HEK293T (cell line): ENCODE measurements at regions not wholly inside any gene's neighbourhood (a gene's known extent, or its start where the extent isn't known, plus 50 kb on each side); places are given as distances from the start of the nearest gene placed in this dataset.
"Not testable (repeated sequence)": the region's sequence is repeated elsewhere in the genome, so short reads cannot be mapped to it uniquely, and the experiment has no call there.

Source experiments
- CTCF ChIA-PET: fragments of 350-600 bp; formaldehyde crosslinking; extraction: SDS; loops from one replicate; lab custom pipeline; 2021; ENCODE audit warnings: antibody characterized with exemption, inconsistent platforms; lab: Yijun Ruan, JAX
- POLR2A ChIA-PET: fragments of 350-600 bp; formaldehyde crosslinking; extraction: SDS; loops from one replicate; lab custom pipeline; 2020; ENCODE audit warnings: antibody characterized with exemption, inconsistent platforms; lab: Yijun Ruan, JAX
- DNase-seq: peaks from one replicate; pipeline ENCODE4 v3.0.0; 2012; ENCODE audit warnings: mixed read lengths; ENCODE audit errors: extremely low spot score
- ARNT ChIP-seq: fragments of 450-650 bp; IDR thresholded peaks from 2 replicates; pipeline ENCODE4 v1.6.1; 2017; ENCODE audit warnings: mild to moderate bottlenecking
- BHLHE40 ChIP-seq: fragments of 450-650 bp; IDR thresholded peaks from 2 replicates; pipeline ENCODE4 v1.6.1; 2016; ENCODE audit warnings: mild to moderate bottlenecking, moderate library complexity, borderline replicate concordance
- CTBP1 ChIP-seq: fragments of 450-650 bp; IDR thresholded peaks from 2 replicates; pipeline ENCODE4 v1.6.1; 2016; ENCODE audit warnings: borderline replicate concordance
- ELF4 ChIP-seq: fragments of 450-650 bp; IDR thresholded peaks from 2 replicates; pipeline ENCODE4 v1.6.1; 2017; ENCODE audit warnings: antibody characterized with exemption
- FOXA1 ChIP-seq: fragments of 450-650 bp; IDR thresholded peaks from 2 replicates; pipeline ENCODE4 v1.6.1; 2016; ENCODE audit warnings: mild to moderate bottlenecking
- FOXK2 ChIP-seq: fragments of 450-650 bp; IDR thresholded peaks from 2 replicates; pipeline ENCODE4 v1.6.1; 2016; ENCODE audit warnings: mild to moderate bottlenecking
- FOXM1 ChIP-seq: fragments of 450-650 bp; IDR thresholded peaks from 2 replicates; pipeline ENCODE4 v1.6.1; 2017; ENCODE audit warnings: mild to moderate bottlenecking, borderline replicate concordance
- HDGF ChIP-seq: fragments of 450-650 bp; IDR thresholded peaks from 2 replicates; pipeline ENCODE4 v1.6.1; 2017; ENCODE audit warnings: antibody characterized with exemption, borderline replicate concordance
- L3MBTL2 ChIP-seq: fragments of 450-650 bp; conservative IDR thresholded peaks from 2 replicates; pipeline ENCODE4 v1.6.1; 2016; ENCODE audit warnings: mild to moderate bottlenecking
- LEF1 ChIP-seq: fragments of 450-650 bp; IDR thresholded peaks from 2 replicates; pipeline ENCODE4 v1.6.1; 2017; ENCODE audit warnings: mild to moderate bottlenecking, borderline replicate concordance
- NFRKB ChIP-seq: fragments of 450-650 bp; IDR thresholded peaks from 2 replicates; pipeline ENCODE4 v1.6.1; 2016; ENCODE audit warnings: mild to moderate bottlenecking, moderate library complexity
- PKNOX1 ChIP-seq: fragments of 450-650 bp; IDR thresholded peaks from 2 replicates; pipeline ENCODE4 v1.6.1; 2016
- SP1 ChIP-seq: fragments of 450-650 bp; IDR thresholded peaks from 2 replicates; pipeline ENCODE4 v1.6.1; 2017
- SUZ12 ChIP-seq: fragments of 450-650 bp; IDR thresholded peaks from 2 replicates; pipeline ENCODE4 v1.6.1; 2016; ENCODE audit warnings: mild to moderate bottlenecking
- TARDBP ChIP-seq: fragments of 450-650 bp; IDR thresholded peaks from 2 replicates; pipeline ENCODE4 v1.6.1; 2016
- ZNF384 ChIP-seq: fragments of 450-650 bp; IDR thresholded peaks from 2 replicates; pipeline ENCODE4 v1.6.1; 2016

GRCh38 chr7:153188630-153189029 is 429.1 kb downstream of the ACTR3B start:
- ChIA-PET POLR2A (no interaction called here), CTCF (interaction anchor here (0.7 kb wide), 1 partner anchor 17 kb away, joined by 5 read pairs; no protein-coding TSS in a partner anchor)
- no peak for TF ChIP-seq FOXA1
- TF ChIP-seq ARNT, result no peak
- TF ChIP-seq PKNOX1, result no peak
- TF ChIP-seq HDGF, result no peak
- TF ChIP-seq BHLHE40, result no peak
- TF ChIP-seq FOXM1, result no peak
- no peak for TF ChIP-seq LEF1
- TF ChIP-seq ELF4, result no peak
- no peak for TF ChIP-seq TARDBP
- TF ChIP-seq NFRKB, result no peak
- TF ChIP-seq L3MBTL2, result no peak
- TF ChIP-seq SUZ12, result no peak
- no peak for TF ChIP-seq CTBP1
- DNase-seq, result no peak

GRCh38 chr7:153190452-153190851 is 430.9 kb downstream of the ACTR3B start:
- POLR2A ChIA-PET, result no interaction called here
- no peak for TF ChIP-seq BHLHE40
- TF ChIP-seq FOXK2, result no peak
- peak; percentile 33; the same call in 1 of the 2 replicates for TF ChIP-seq L3MBTL2
- TF ChIP-seq TARDBP, result no peak
- TF ChIP-seq LEF1, result no peak
- TF ChIP-seq NFRKB, result no peak
- DNase-seq, result peak; percentile 55
- CTCF ChIA-PET, result no interaction called here

- TF ChIP-seq BHLHE40 (no peak), SUZ12 (no peak), TARDBP (no peak), NFRKB (no peak), ZNF384 (no peak), PKNOX1 (no peak)
- DNase-seq, result no peak
- ChIA-PET POLR2A (no interaction called here), CTCF (no interaction called here)
Observed at GRCh38 chr7:153190986-153191385, 431.4 kb downstream of the ACTR3B start.

GRCh38 chr7:153193144-153193595 is 433.6 kb downstream of the ACTR3B start:
- CTCF ChIA-PET, result interaction anchor here (0.6 to 1.1 kb wide), 4 partner anchors 13 to 892 kb away, joined by 3 to 4 read pairs (median 3); no protein-coding TSS in a partner anchor
- POLR2A ChIA-PET, result no interaction called here
- peak; percentile 83 for DNase-seq
- TF ChIP-seq L3MBTL2 (no peak), PKNOX1 (no peak), BHLHE40 (no peak), FOXM1 (no peak), ELF4 (no peak), SUZ12 (no peak), ZNF384 (no peak), TARDBP (no peak), LEF1 (no peak), FOXK2 (no peak), CTBP1 (no peak), NFRKB (no peak), SP1 (no peak), ARNT (no peak), FOXA1 (no peak), HDGF (no peak)

GRCh38 chr7:153217032-153217431 is 457.5 kb downstream of the ACTR3B start:
- TF ChIP-seq SUZ12 (no peak), HDGF (no peak), TARDBP (no peak), BHLHE40 (no peak), LEF1 (no peak), SP1 (no peak), FOXM1 (no peak), ELF4 (no peak), CTBP1 (no peak), L3MBTL2 (no peak)
- no peak for DNase-seq
- ChIA-PET CTCF (no interaction called here), POLR2A (no interaction called here)

GRCh38 chr7:153224890-153225289 is 465.3 kb downstream of the ACTR3B start:
- TF ChIP-seq CTBP1 (no peak), BHLHE40 (no peak), NFRKB (no peak), ARNT (no peak), ELF4 (no peak), HDGF (no peak), PKNOX1 (no peak), FOXM1 (no peak), FOXA1 (no peak), TARDBP (no peak), FOXK2 (no peak), SP1 (no peak), LEF1 (no peak), ZNF384 (no peak)
- CTCF ChIA-PET, result no interaction called here
- POLR2A ChIA-PET, result no interaction called here
- DNase-seq, result no peak

- DNase-seq, CTCF ChIA-PET, POLR2A ChIA-PET: not testable (repeated sequence)
Observed at GRCh38 chr7:153245136-153245535, 485.6 kb downstream of the ACTR3B start.
